ENCODE measurements at regions not wholly inside any gene's neighbourhood (a gene's known extent, or its start where the extent isn't known, plus 50 kb on each side); places are given as distances from the start of the nearest gene placed in this dataset.

GRCh38 chr2:14301331-14301730, 331.2 kb upstream of the LRATD1 start:
- no peaks in the 10 kb centered on the region for H3K27me3 ChIP-seq (replicated peaks; ENCODE audit: insufficient read depth)
- WGBS, 2 experiments (ENCODE audit: low coverage in 1 of 2, low lambda C conversion rate in 2 of 2, missing lambda C conversion rate in 2 of 2): 5 to 10% methylated on average over 2 of the region's 2 CpGs
- H2AFZ ChIP-seq: no peak overlapping the region
- H3K9ac ChIP-seq: no peak overlapping the region
- no peaks in the 10 kb centered on the region for H3K9me2 ChIP-seq (ENCODE audit: insufficient read depth)
- no peak overlapping the region for H3K4me2 ChIP-seq (ENCODE audit: unreplicated experiment)
- no peaks in the 10 kb centered on the region for H4K20me1 ChIP-seq (ENCODE audit: insufficient read depth)
- no peaks in the 10 kb centered on the region for H3K79me2 ChIP-seq (ENCODE audit: insufficient read depth)
- TF ChIP-seq EZH2phosphoT487 (IDR thresholded peaks at IDR 0.05; ENCODE audit: insufficient read depth, low read depth) (no peak), EZH2 (IDR thresholded peaks at IDR 0.05; ENCODE audit: insufficient read depth, poor library complexity, severe bottlenecking) (no peak)
- H3F3A ChIP-seq (ENCODE audit: insufficient read depth): no peaks in the 10 kb centered on the region
- H3K36me3 ChIP-seq (ENCODE audit: low read depth): no peaks in the 10 kb centered on the region
- no peak overlapping the region for H3K27ac ChIP-seq
- no peaks in the 10 kb centered on the region for H3K9me3 ChIP-seq (ENCODE audit: low read depth)
- no peaks in the 10 kb centered on the region for H3K4me1 ChIP-seq (ENCODE audit: insufficient read depth)
- no peak overlapping the region for H3K4me3 ChIP-seq
- in situ Hi-C loops (cut with MboI): no loop called here
- DNase-seq: no peak

- no peak overlapping the region for H3K4me3 ChIP-seq
- TF ChIP-seq EZH2phosphoT487 (IDR thresholded peaks at IDR 0.05; ENCODE audit: insufficient read depth, low read depth) (no peak), EZH2 (IDR thresholded peaks at IDR 0.05; ENCODE audit: insufficient read depth, poor library complexity, severe bottlenecking) (no peak)
- H3K9me2 ChIP-seq (ENCODE audit: insufficient read depth): no peaks in the 10 kb centered on the region
- H3K79me2 ChIP-seq (ENCODE audit: insufficient read depth): no peaks in the 10 kb centered on the region
- no peak for DNase-seq
- in situ Hi-C loops (cut with MboI): no loop called here
- no peaks in the 10 kb centered on the region for H4K20me1 ChIP-seq (ENCODE audit: insufficient read depth)
- H3K27me3 ChIP-seq (replicated peaks; ENCODE audit: insufficient read depth): no peaks in the 10 kb centered on the region
- H3K9me3 ChIP-seq (ENCODE audit: low read depth): no peaks in the 10 kb centered on the region
- no peaks in the 10 kb centered on the region for H3K36me3 ChIP-seq (ENCODE audit: low read depth)
- no peak overlapping the region for H3K4me2 ChIP-seq (ENCODE audit: unreplicated experiment)
- no peak overlapping the region for H3K9ac ChIP-seq
- WGBS, 2 experiments (ENCODE audit: low coverage in 1 of 2, low lambda C conversion rate in 2 of 2, missing lambda C conversion rate in 2 of 2): 35 to 39% methylated on average over 3 of the region's 3 CpGs
- H2AFZ ChIP-seq: no peak overlapping the region
- no peak overlapping the region for H3K27ac ChIP-seq
- no peaks in the 10 kb centered on the region for H3K4me1 ChIP-seq (ENCODE audit: insufficient read depth)
- H3F3A ChIP-seq (ENCODE audit: insufficient read depth): no peaks in the 10 kb centered on the region
These were observed 329.0 kb upstream of the LRATD1 start for GRCh38 chr2:14303366-14304115.

DNA sequence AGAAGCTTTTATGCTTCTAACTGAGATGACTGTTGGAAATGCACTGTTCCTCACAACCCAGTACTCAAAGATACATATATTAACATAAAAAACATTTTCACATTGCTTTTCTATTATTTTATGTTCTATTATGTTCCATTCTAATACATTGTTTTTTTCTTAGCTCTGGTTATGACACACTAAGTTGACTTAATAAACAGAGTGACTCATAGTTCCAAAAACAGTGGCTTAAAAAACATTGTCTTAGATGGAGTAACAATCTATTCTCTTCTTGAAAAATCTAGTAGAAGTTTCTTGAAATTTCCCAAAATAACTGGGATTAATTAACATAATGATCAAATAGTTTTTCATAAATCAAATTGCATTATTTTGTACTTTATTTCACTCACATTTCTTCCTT, 328.2 kb upstream of the LRATD1 start:
- no peak overlapping the region for H2AFZ ChIP-seq
- no peaks in the 10 kb centered on the region for H3K9me3 ChIP-seq (ENCODE audit: low read depth)
- H3K4me1 ChIP-seq (ENCODE audit: insufficient read depth): no peaks in the 10 kb centered on the region
- H3K9ac ChIP-seq: no peak overlapping the region
- H4K20me1 ChIP-seq (ENCODE audit: insufficient read depth): no peaks in the 10 kb centered on the region
- no peak overlapping the region for H3K4me3 ChIP-seq
- H3K27me3 ChIP-seq (replicated peaks; ENCODE audit: insufficient read depth): no peaks in the 10 kb centered on the region
- no peak for DNase-seq
- TF ChIP-seq EZH2 (IDR thresholded peaks at IDR 0.05; ENCODE audit: insufficient read depth, poor library complexity, severe bottlenecking) (no peak), EZH2phosphoT487 (IDR thresholded peaks at IDR 0.05; ENCODE audit: insufficient read depth, low read depth) (no peak)
- H3K79me2 ChIP-seq (ENCODE audit: insufficient read depth): no peaks in the 10 kb centered on the region
- H3K4me2 ChIP-seq (ENCODE audit: unreplicated experiment): no peak overlapping the region
- no peak overlapping the region for H3K27ac ChIP-seq
- H3K36me3 ChIP-seq (ENCODE audit: low read depth): no peaks in the 10 kb centered on the region
- no peaks in the 10 kb centered on the region for H3F3A ChIP-seq (ENCODE audit: insufficient read depth)
- in situ Hi-C loops (cut with MboI): no loop called here
- H3K9me2 ChIP-seq (ENCODE audit: insufficient read depth): no peaks in the 10 kb centered on the region

DNA sequence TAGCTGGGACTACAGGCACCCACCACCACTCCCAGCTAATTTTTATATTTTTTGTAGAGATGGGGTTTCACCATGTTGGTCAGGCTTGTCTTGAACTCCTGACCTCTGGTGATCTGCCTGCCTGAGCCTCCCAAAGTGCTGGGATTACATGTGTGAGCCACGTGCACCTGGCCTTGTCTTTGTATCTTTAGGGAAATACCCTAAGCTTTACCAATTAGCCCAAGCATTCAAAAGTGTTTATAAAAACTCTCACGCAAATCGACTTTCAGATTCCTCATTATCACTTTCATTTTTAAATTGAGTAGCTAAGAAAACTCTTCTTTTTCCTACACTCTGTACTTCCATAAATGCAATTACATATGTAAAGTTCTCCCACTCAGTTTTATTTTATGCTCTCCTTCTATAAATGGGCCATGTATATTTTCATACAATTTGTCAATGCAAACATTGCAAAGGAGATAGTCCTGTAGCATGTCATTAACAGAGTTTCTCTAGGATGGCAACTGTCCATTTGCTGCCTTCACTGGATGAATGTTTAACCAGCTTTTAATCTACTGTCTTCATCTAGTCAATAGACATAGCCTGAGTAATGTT, 326.2 kb upstream of the LRATD1 start:
- DNase-seq: no peak
- H4K20me1 ChIP-seq (ENCODE audit: insufficient read depth): no peaks in the 10 kb centered on the region
- no peaks in the 10 kb centered on the region for H3K4me1 ChIP-seq (ENCODE audit: insufficient read depth)
- H2AFZ ChIP-seq: no peak overlapping the region
- H3K27me3 ChIP-seq (replicated peaks; ENCODE audit: insufficient read depth): no peaks in the 10 kb centered on the region
- no peaks in the 10 kb centered on the region for H3K36me3 ChIP-seq (ENCODE audit: low read depth)
- no peak overlapping the region for H3K4me3 ChIP-seq
- H3K9ac ChIP-seq: no peak overlapping the region
- no peaks in the 10 kb centered on the region for H3K79me2 ChIP-seq (ENCODE audit: insufficient read depth)
- no peaks in the 10 kb centered on the region for H3K9me3 ChIP-seq (ENCODE audit: low read depth)
- no peak for TF ChIP-seq EZH2phosphoT487 (IDR thresholded peaks at IDR 0.05; ENCODE audit: insufficient read depth, low read depth)
- no peak for TF ChIP-seq EZH2 (IDR thresholded peaks at IDR 0.05; ENCODE audit: insufficient read depth, poor library complexity, severe bottlenecking)
- no peaks in the 10 kb centered on the region for H3F3A ChIP-seq (ENCODE audit: insufficient read depth)
- no peak overlapping the region for H3K27ac ChIP-seq
- 30 to 37% methylated on average over 3 of the region's 3 CpGs for WGBS, 2 experiments (ENCODE audit: low coverage in 1 of 2, low lambda C conversion rate in 2 of 2, missing lambda C conversion rate in 2 of 2)
- H3K4me2 ChIP-seq (ENCODE audit: unreplicated experiment): no peak overlapping the region
- no peaks in the 10 kb centered on the region for H3K9me2 ChIP-seq (ENCODE audit: insufficient read depth)
- in situ Hi-C loops (cut with MboI): no loop called here

Measured in GM23248 (cell line).